ENCODE measurements at regions not wholly inside any gene's neighbourhood (a gene's known extent, or its start where the extent isn't known, plus 50 kb on each side); places are given as distances from the start of the nearest gene placed in this dataset.

GRCh38 chr13:68378294-68378693, 1148.2 kb upstream of the PCDH9 start (continued):
- no peak for TF ChIP-seq TSHZ2 (CRISPR knock-in tag; IDR thresholded peaks at IDR 0.05)
- no peak for TF ChIP-seq ZFP30 (CRISPR knock-in tag; IDR thresholded peaks at IDR 0.05)

GRCh38 chr13:68375004-68375403, 1144.9 kb upstream of the PCDH9 start:
- ATAC-seq, result no peak
- no peak for TF ChIP-seq ZFP3 (CRISPR knock-in tag; IDR thresholded peaks at IDR 0.05)
- TF ChIP-seq RARB (CRISPR knock-in tag; IDR thresholded peaks at IDR 0.05), result no peak
- no peak for TF ChIP-seq BACH2 (CRISPR knock-in tag; IDR thresholded peaks at IDR 0.05; ENCODE audit: borderline replicate concordance)
- TF ChIP-seq GLIS3 (CRISPR knock-in tag; IDR thresholded peaks at IDR 0.05), result no peak
- no peak for TF ChIP-seq CSDC2 (CRISPR knock-in tag; IDR thresholded peaks at IDR 0.05)
- TF ChIP-seq PATZ1 (CRISPR knock-in tag; IDR thresholded peaks at IDR 0.05; ENCODE audit: borderline replicate concordance), result no peak
- TF ChIP-seq OSR1 (CRISPR knock-in tag; IDR thresholded peaks at IDR 0.05), result no peak
- no peak for TF ChIP-seq SNAI2 (CRISPR knock-in tag; IDR thresholded peaks at IDR 0.05)
- TF ChIP-seq TOX (CRISPR knock-in tag; IDR thresholded peaks at IDR 0.05; ENCODE audit: borderline replicate concordance), result no peak
- TF ChIP-seq ESRRG (CRISPR knock-in tag; IDR thresholded peaks at IDR 0.05), result no peak
- TF ChIP-seq PPARA (CRISPR knock-in tag; IDR thresholded peaks at IDR 0.05; ENCODE audit: borderline replicate concordance), result no peak
- no peak for TF ChIP-seq ISL1 (CRISPR knock-in tag; IDR thresholded peaks at IDR 0.05)
- no peak for TF ChIP-seq ZFP30 (CRISPR knock-in tag; IDR thresholded peaks at IDR 0.05)
- TF ChIP-seq CREB5 (CRISPR knock-in tag; IDR thresholded peaks at IDR 0.05; ENCODE audit: low read depth), result no peak
- no peak for TF ChIP-seq ZNF8 (CRISPR knock-in tag; IDR thresholded peaks at IDR 0.05)
- TF ChIP-seq ZNF70 (CRISPR knock-in tag; IDR thresholded peaks at IDR 0.05), result no peak
- no peak for TF ChIP-seq TCF4 (CRISPR knock-in tag; IDR thresholded peaks at IDR 0.05; ENCODE audit: borderline replicate concordance)
- no peak for TF ChIP-seq CSRNP3 (CRISPR knock-in tag; IDR thresholded peaks at IDR 0.05)
- no peak for TF ChIP-seq POU6F1 (CRISPR knock-in tag; IDR thresholded peaks at IDR 0.05; ENCODE audit: borderline replicate concordance, low read depth)

- no peak for ATAC-seq
- no peak for TF ChIP-seq ISL1 (CRISPR knock-in tag; IDR thresholded peaks at IDR 0.05)
These were observed 1139.6 kb upstream of the PCDH9 start for GRCh38 chr13:68369739-68370138.

GRCh38 chr13:68368922-68369321, 1138.8 kb upstream of the PCDH9 start:
- ATAC-seq, result no peak
- no peak for TF ChIP-seq ARNTL (CRISPR knock-in tag; IDR thresholded peaks at IDR 0.05; ENCODE audit: borderline replicate concordance, low read depth)
- no peak for TF ChIP-seq TSHZ2 (CRISPR knock-in tag; IDR thresholded peaks at IDR 0.05)
- TF ChIP-seq ESRRG (CRISPR knock-in tag; IDR thresholded peaks at IDR 0.05), result no peak
- no peak for TF ChIP-seq ZNF70 (CRISPR knock-in tag; IDR thresholded peaks at IDR 0.05)
- no peak for TF ChIP-seq TOX (CRISPR knock-in tag; IDR thresholded peaks at IDR 0.05; ENCODE audit: borderline replicate concordance)
- TF ChIP-seq RARB (CRISPR knock-in tag; IDR thresholded peaks at IDR 0.05), result no peak
- no peak for TF ChIP-seq CSDC2 (CRISPR knock-in tag; IDR thresholded peaks at IDR 0.05)
- TF ChIP-seq ZFP3 (CRISPR knock-in tag; IDR thresholded peaks at IDR 0.05), result no peak
- TF ChIP-seq PATZ1 (CRISPR knock-in tag; IDR thresholded peaks at IDR 0.05; ENCODE audit: borderline replicate concordance), result no peak
- TF ChIP-seq GLIS3 (CRISPR knock-in tag; IDR thresholded peaks at IDR 0.05), result no peak
